K562 (cell line): ENCODE measurements at regions not wholly inside any gene's neighbourhood (a gene's known extent, or its start where the extent isn't known, plus 50 kb on each side); places are given as distances from the start of the nearest gene placed in this dataset.

Experiments used
- EP300 ChIP-seq: IDR thresholded peaks from 2 replicates; pipeline ENCODE4 v1.6.1; 2012; ENCODE audit warnings: low read length, improper control_type of control experiment
- FOXM1 ChIP-seq, 2 experiments: fragments of 450-650 bp in 1 of 2; sonication (generic) in 1 of 2; formaldehyde crosslinking in 1 of 2; IDR thresholded peaks; 2 replicates each; pipeline versions ENCODE4 v1.6.1 to v1.9.0; 2017 to 2022; ENCODE audit warnings: low read depth in 2 of 2, mild to moderate bottlenecking in 2 of 2, missing genetic modification reagents in 1 of 2, moderate library complexity in 1 of 2
- HNRNPLL ChIP-seq: fragments of 200-400 bp; formaldehyde crosslinking; IDR thresholded peaks from 2 replicates; pipeline ENCODE4 v1.6.1; 2017; ENCODE audit warnings: low read length, low read depth, mild to moderate bottlenecking; ENCODE audit not compliant: poor library complexity, severe bottlenecking
- TF ChIP-seq, protein P1 (sequence below): sonication (generic); formaldehyde crosslinking; IDR thresholded peaks from 2 replicates; pipeline ENCODE4 v1.8.0; 2022; ENCODE audit warnings: missing genetic modification reagents, mild to moderate bottlenecking, borderline replicate concordance

DNA sequence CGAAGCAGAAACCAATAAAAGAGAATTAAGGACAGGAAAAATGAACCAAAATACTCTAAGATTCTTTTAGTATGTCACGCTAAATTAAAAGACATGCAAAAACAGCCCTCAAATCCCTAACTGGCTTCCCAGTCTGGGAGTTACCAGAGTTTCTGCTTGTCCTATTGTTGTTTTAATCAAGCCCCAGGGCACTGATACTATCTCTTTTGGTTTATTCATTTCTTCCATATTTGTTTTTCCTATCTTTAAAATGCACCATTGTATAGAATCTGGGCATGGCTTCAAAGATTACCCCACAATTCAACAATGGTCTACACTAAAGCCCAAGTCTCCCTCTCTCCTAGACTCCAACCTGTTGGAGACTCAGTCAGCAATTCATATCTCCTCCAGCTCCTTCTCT is 169.1 kb downstream of the MYLK4 start:
- TF ChIP-seq FOXM1 (IDR thresholded peaks at IDR 0.05; ENCODE audit: low read depth) (no peak), FOXM1 (CRISPR knock-in tag; IDR thresholded peaks at IDR 0.05; ENCODE audit: low read depth) (no peak), EP300 (no peak), HNRNPLL (no peak)
- TF ChIP-seq, protein P1, sequence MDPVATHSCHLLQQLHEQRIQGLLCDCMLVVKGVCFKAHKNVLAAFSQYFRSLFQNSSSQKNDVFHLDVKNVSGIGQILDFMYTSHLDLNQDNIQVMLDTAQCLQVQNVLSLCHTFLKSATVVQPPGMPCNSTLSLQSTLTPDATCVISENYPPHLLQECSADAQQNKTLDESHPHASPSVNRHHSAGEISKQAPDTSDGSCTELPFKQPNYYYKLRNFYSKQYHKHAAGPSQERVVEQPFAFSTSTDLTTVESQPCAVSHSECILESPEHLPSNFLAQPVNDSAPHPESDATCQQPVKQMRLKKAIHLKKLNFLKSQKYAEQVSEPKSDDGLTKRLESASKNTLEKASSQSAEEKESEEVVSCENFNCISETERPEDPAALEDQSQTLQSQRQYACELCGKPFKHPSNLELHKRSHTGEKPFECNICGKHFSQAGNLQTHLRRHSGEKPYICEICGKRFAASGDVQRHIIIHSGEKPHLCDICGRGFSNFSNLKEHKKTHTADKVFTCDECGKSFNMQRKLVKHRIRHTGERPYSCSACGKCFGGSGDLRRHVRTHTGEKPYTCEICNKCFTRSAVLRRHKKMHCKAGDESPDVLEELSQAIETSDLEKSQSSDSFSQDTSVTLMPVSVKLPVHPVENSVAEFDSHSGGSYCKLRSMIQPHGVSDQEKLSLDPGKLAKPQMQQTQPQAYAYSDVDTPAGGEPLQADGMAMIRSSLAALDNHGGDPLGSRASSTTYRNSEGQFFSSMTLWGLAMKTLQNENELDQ (CRISPR knock-in tag): no peak
